Left ventricle myocardium inferior (tissue), 1 donor: ENCODE measurements at regions not wholly inside any gene's neighbourhood (a gene's known extent, or its start where the extent isn't known, plus 50 kb on each side); places are given as distances from the start of the nearest gene placed in this dataset.

Experiments
- DNase-seq: peaks from one replicate; pipeline ENCODE4 v3.0.0-alpha.2; 2020
- H3K27ac ChIP-seq: fragments of 200-600 bp; replicated peaks from 2 replicates; pipeline ENCODE4 v1.8.0; 2021
- H3K27me3 ChIP-seq: fragments of 200-600 bp; 2 replicates; pipeline ENCODE4 v1.8.0; 2021; ENCODE audit warnings: low read depth
- H3K36me3 ChIP-seq: fragments of 200-600 bp; 2 replicates; pipeline ENCODE4 v1.8.0; 2021
- H3K4me1 ChIP-seq: fragments of 200-600 bp; 2 replicates; pipeline ENCODE4 v1.8.0; 2021
- H3K4me3 ChIP-seq: fragments of 200-600 bp; 2 replicates; pipeline ENCODE4 v1.8.0; 2021; ENCODE audit warnings: mild to moderate bottlenecking, moderate library complexity
- H3K9me3 ChIP-seq: fragments of 200-600 bp; replicated peaks from 2 replicates; pipeline ENCODE4 v1.8.0; 2021
- CTCF ChIP-seq: fragments of 200-600 bp; IDR thresholded peaks from 2 replicates; pipeline ENCODE4 v1.8.0; 2021; ENCODE audit warnings: antibody characterized with exemption, mild to moderate bottlenecking, borderline replicate concordance
- intact Hi-C: fragments of 100-400 bp; cut with micrococcal nuclease; formaldehyde crosslinking; loops from one replicate; pipeline ENCODE4 v1.11.0; 2022
- donor health status: DM: no; HTN: yes; CAD: no; lungs with severe emphysema.

- TF ChIP-seq CTCF, result no peak
- no peak for DNase-seq
- Histone ChIP-seq H3K27me3 (no peaks in the 10 kb centered on the region), H3K27ac (peak overlapping the region; percentile 82), H3K36me3 (no peaks in the 10 kb centered on the region), H3K4me1 (peaks cover 34% of the 10 kb centered on the region), H3K4me3 (no peak overlapping the region), H3K9me3 (no peaks in the 10 kb centered on the region)
- intact Hi-C loops, result no loop called here
These were observed 49.7 kb upstream of the GAB1 start for GRCh38 chr4:143286701-143287571.
